ENCODE measurements at regions not wholly inside any gene's neighbourhood (a gene's known extent, or its start where the extent isn't known, plus 50 kb on each side); places are given as distances from the start of the nearest gene placed in this dataset.

DNA sequence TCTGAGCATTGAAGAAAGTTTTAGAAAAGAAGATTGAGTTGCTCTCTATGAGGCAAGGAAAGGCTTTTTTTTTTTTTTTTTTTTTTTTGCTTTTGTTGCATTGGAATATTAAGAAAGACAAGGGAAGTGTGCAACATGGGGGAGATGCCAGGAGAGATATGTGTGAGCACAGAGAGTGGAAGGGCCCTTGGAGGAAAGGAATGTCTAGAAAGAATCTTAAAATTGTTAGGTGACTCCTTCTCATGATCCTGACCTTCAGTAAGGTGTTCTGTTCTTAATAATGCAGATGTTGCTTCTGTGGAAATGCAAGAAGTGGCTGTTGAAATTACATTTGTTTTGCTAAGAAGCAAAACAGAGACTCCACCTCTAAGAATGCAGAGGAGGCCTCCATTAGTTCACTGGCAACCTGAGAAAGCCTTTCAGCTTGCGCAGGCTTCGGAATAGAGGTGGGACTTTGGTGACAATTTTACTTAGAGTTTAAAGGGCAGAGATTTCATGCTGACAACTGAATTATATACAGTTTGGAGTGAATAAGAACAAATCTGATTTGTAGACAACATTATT is 118.0 kb upstream of the ASCC3 start:
- no peak for DNase-seq (ENCODE audit: low read depth)
- FAIRE-seq, result no peak

DNA sequence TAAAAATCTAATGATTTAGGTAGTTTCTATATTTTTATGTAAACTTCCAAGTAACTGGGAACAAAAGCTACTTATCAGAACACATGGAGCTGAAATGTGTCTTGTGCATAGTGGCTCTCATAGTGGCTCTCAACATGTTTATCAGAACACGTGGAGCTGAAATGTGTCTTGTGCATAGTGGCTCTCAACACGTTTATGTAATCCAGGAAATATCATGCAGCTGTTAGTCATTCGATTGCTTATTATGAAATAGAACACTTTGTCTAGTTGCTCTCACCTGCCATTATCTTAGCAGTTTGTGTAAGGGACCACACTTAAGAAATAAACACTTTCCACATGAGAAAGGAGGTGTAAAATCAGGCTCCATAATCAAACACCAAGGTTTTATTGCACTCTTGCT is 119.2 kb upstream of the ASCC3 start:
- H3K36me3 ChIP-seq (ENCODE audit: control insufficient read depth, insufficient read depth, low read length), result no peaks in the 10 kb centered on the region
- no peak overlapping the region for H3K4me3 ChIP-seq (ENCODE audit: low read depth, low read length)
- DNase-seq (ENCODE audit: low read depth), result peak; percentile 87
- no peaks in the 10 kb centered on the region for H3K27me3 ChIP-seq (ENCODE audit: control insufficient read depth, insufficient read depth, low read length)
- no peak for FAIRE-seq
- TF ChIP-seq, protein P1, sequence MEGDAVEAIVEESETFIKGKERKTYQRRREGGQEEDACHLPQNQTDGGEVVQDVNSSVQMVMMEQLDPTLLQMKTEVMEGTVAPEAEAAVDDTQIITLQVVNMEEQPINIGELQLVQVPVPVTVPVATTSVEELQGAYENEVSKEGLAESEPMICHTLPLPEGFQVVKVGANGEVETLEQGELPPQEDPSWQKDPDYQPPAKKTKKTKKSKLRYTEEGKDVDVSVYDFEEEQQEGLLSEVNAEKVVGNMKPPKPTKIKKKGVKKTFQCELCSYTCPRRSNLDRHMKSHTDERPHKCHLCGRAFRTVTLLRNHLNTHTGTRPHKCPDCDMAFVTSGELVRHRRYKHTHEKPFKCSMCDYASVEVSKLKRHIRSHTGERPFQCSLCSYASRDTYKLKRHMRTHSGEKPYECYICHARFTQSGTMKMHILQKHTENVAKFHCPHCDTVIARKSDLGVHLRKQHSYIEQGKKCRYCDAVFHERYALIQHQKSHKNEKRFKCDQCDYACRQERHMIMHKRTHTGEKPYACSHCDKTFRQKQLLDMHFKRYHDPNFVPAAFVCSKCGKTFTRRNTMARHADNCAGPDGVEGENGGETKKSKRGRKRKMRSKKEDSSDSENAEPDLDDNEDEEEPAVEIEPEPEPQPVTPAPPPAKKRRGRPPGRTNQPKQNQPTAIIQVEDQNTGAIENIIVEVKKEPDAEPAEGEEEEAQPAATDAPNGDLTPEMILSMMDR (IDR thresholded peaks at IDR 0.05; ENCODE audit: insufficient read depth, low read length, severe bottlenecking), result no peak

More for the DNA sequence above, 118.0 kb upstream of the ASCC3 start:
- Histone ChIP-seq H3K27me3 (ENCODE audit: control insufficient read depth, insufficient read depth, low read length) (no peaks in the 10 kb centered on the region), H3K36me3 (ENCODE audit: control insufficient read depth, insufficient read depth, low read length) (no peaks in the 10 kb centered on the region), H3K4me3 (ENCODE audit: low read depth, low read length) (no peak overlapping the region)
- TF ChIP-seq, protein P1 (IDR thresholded peaks at IDR 0.05; ENCODE audit: insufficient read depth, low read length, severe bottlenecking), result no peak

DNA sequence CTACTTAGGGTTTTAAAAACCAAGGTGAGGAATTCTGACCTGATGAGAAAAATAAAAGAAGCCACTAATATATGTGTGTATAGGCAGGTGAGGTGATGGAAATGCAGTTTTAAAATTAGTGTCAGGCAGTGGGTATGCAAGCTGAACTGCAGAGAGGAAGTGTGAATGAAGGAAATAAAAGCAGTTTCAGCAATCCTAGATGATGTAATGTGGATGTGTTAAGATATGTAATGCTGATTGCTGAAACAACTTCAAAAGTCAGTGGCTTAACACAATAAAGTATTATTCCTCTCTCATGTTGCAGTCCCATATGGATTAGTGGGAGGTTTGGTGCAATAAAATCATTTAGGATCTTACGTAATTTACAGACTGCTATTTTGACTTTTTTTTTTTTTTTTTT is 119.9 kb upstream of the ASCC3 start:
- TF ChIP-seq, protein P1 (IDR thresholded peaks at IDR 0.05; ENCODE audit: insufficient read depth, low read length, severe bottlenecking), result no peak
- H3K4me3 ChIP-seq (ENCODE audit: low read depth, low read length), result no peak overlapping the region
- FAIRE-seq, result no peak
- DNase-seq (ENCODE audit: low read depth), result peak; percentile 49
- H3K36me3 ChIP-seq (ENCODE audit: control insufficient read depth, insufficient read depth, low read length), result no peaks in the 10 kb centered on the region
- no peaks in the 10 kb centered on the region for H3K27me3 ChIP-seq (ENCODE audit: control insufficient read depth, insufficient read depth, low read length)

DNA sequence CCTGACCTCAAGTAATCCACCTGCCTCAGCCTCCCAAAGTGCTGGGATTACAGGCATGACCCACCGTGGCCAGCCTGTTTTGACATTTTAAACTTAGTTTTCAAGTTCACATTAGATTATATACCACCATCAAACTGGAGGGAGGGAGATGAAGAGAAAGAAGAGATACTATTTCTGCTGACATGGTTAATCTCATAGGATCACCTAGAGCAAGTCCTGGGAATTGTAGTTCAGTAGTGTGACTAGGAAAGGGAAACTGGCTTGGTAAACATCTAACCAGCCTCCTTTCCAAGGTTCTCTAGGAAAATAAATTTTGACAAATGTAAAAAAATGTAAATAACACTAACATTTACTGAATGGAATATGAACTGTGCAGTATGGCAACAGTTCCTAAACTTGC is 120.5 kb upstream of the ASCC3 start:
- FAIRE-seq (no peak), DNase-seq (ENCODE audit: low read depth) (no peak)
- H3K4me3 ChIP-seq (ENCODE audit: low read depth, low read length), result no peak overlapping the region
- TF ChIP-seq, protein P1 (IDR thresholded peaks at IDR 0.05; ENCODE audit: insufficient read depth, low read length, severe bottlenecking), result no peak
- no peaks in the 10 kb centered on the region for H3K36me3 ChIP-seq (ENCODE audit: control insufficient read depth, insufficient read depth, low read length)
- no peaks in the 10 kb centered on the region for H3K27me3 ChIP-seq (ENCODE audit: control insufficient read depth, insufficient read depth, low read length)

DNA sequence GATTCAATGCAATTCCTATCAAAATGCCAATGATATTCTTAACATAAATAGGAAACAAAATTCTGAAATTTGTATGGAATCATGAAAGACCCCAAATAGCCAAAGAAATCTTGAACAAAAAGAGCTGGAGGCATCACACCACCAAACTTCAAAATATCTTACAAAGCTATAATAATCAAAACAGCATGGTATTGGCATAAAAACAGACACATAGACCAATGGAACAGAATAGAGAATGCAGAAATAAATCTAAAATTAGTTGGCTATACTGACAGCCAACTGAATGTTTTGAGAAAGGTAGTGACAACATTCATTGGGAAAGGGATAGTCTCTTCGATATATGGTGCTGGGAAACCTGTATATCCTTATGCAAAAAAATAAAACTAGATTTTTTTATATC is 121.9 kb upstream of the ASCC3 start:
- Histone ChIP-seq H3K4me3 (ENCODE audit: low read depth, low read length) (no peak overlapping the region), H3K36me3 (ENCODE audit: control insufficient read depth, insufficient read depth, low read length) (no peaks in the 10 kb centered on the region), H3K27me3 (ENCODE audit: control insufficient read depth, insufficient read depth, low read length) (no peaks in the 10 kb centered on the region)
- TF ChIP-seq, protein P1 (IDR thresholded peaks at IDR 0.05; ENCODE audit: insufficient read depth, low read length, severe bottlenecking), result no peak
- FAIRE-seq (no peak), DNase-seq (ENCODE audit: low read depth) (no peak)

DNA sequence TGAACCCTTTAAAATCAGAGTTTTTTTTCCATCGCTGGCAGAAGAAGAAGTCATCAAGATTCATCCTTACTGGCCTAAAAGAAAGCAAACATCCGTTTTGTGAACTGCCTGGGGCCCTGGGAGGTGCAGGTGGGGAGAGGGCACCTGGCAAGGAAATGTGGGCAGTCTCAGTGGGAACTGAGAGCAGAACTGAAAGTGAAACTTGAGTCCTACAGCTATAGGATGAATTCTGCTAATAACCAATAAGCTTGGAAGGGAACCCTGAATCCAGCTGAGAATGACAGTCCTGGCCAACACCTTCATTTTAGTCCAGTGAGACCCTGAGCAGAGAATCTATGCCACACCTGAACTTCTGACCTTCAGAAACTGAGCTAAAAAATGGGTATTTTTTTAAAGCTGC is 130.1 kb upstream of the ASCC3 start:
- H3K4me3 ChIP-seq (ENCODE audit: low read depth, low read length), result no peak overlapping the region

More for the DNA sequence above, 130.1 kb upstream of the ASCC3 start:
- H3K27me3 ChIP-seq (ENCODE audit: control insufficient read depth, insufficient read depth, low read length), result no peaks in the 10 kb centered on the region
- TF ChIP-seq, protein P1 (IDR thresholded peaks at IDR 0.05; ENCODE audit: insufficient read depth, low read length, severe bottlenecking), result no peak
- no peaks in the 10 kb centered on the region for H3K36me3 ChIP-seq (ENCODE audit: control insufficient read depth, insufficient read depth, low read length)
- no peak for FAIRE-seq
- peak; percentile 41 for DNase-seq (ENCODE audit: low read depth)
